ENCODE measurements at regions not wholly inside any gene's neighbourhood (a gene's known extent, or its start where the extent isn't known, plus 50 kb on each side); places are given as distances from the start of the nearest gene placed in this dataset.

DNA sequence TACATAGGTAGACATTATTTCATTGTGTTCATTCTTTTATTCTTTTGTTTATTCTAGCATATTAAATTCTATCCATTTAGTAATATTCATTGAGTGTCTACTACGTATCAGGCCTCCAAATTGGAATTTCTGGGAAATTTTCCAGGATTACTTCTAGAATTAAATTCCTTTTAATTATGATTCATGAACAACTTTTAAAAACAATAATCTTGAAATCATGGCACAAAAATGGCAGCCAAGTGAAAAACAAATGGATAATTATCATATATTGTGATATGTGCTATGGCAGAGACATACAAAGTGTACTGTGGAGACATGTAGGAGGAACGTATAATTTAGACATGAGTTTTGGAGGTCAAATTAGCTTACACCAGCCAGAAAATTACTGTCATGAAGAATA lies 868.5 kb downstream of the FAT4 start:
- Histone ChIP-seq H3K4me3 (no peak overlapping the region), H3K4me2 (ENCODE audit: control insufficient read depth, insufficient read depth) (no peak overlapping the region), H3K9ac (ENCODE audit: control insufficient read depth, insufficient read depth, low read length) (no peak overlapping the region), H3K27ac (ENCODE audit: control insufficient read depth, insufficient read depth) (no peak overlapping the region), H3K79me2 (ENCODE audit: control insufficient read depth, insufficient read depth, low read length) (no peaks in the 10 kb centered on the region), H3K4me1 (ENCODE audit: control insufficient read depth, insufficient read depth, low read length) (no peaks in the 10 kb centered on the region), H3K27me3 (replicated peaks in 1 of 2; ENCODE audit: control insufficient read depth in 2 of 2, insufficient read depth in 2 of 2, low read length in 1 of 2) (no peaks in the 10 kb centered on the region), H3K9me3 (replicated peaks; ENCODE audit: control insufficient read depth, insufficient read depth, low read length) (no peaks in the 10 kb centered on the region), H4K20me1 (ENCODE audit: control insufficient read depth, insufficient read depth) (no peaks in the 10 kb centered on the region), H2AFZ (ENCODE audit: control insufficient read depth, low read depth, low read length) (no peak overlapping the region), H3K36me3 (ENCODE audit: control insufficient read depth in 2 of 2, insufficient read depth in 2 of 2, low read length in 1 of 2) (no peaks in the 10 kb centered on the region)
- no TSS peak for BruUV-seq (replicated peaks)
- ChIA-PET CTCF (no interaction called here), RAD21 (ENCODE audit: unreplicated experiment) (no interaction called here), POLR2A (no interaction called here), SMC1A (ENCODE audit: uncharacterized antibody, unreplicated experiment) (no interaction called here)
- ATAC-seq (no peak), DNase-seq (ENCODE audit: low read depth, low spot score) (no peak), FAIRE-seq (no peak)
- in situ Hi-C loops (cut with MboI) (no loop called here), intact Hi-C loops (cut with micrococcal nuclease; ENCODE audit: unreplicated experiment) (no loop called here)
- TF ChIP-seq PML (IDR thresholded peaks at IDR 0.05; ENCODE audit: low read length), result no peak
- no peak for TF ChIP-seq YY1 (IDR thresholded peaks at IDR 0.05; ENCODE audit: low read depth, low read length)
- TF ChIP-seq, protein P1, sequence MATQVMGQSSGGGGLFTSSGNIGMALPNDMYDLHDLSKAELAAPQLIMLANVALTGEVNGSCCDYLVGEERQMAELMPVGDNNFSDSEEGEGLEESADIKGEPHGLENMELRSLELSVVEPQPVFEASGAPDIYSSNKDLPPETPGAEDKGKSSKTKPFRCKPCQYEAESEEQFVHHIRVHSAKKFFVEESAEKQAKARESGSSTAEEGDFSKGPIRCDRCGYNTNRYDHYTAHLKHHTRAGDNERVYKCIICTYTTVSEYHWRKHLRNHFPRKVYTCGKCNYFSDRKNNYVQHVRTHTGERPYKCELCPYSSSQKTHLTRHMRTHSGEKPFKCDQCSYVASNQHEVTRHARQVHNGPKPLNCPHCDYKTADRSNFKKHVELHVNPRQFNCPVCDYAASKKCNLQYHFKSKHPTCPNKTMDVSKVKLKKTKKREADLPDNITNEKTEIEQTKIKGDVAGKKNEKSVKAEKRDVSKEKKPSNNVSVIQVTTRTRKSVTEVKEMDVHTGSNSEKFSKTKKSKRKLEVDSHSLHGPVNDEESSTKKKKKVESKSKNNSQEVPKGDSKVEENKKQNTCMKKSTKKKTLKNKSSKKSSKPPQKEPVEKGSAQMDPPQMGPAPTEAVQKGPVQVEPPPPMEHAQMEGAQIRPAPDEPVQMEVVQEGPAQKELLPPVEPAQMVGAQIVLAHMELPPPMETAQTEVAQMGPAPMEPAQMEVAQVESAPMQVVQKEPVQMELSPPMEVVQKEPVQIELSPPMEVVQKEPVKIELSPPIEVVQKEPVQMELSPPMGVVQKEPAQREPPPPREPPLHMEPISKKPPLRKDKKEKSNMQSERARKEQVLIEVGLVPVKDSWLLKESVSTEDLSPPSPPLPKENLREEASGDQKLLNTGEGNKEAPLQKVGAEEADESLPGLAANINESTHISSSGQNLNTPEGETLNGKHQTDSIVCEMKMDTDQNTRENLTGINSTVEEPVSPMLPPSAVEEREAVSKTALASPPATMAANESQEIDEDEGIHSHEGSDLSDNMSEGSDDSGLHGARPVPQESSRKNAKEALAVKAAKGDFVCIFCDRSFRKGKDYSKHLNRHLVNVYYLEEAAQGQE (IDR thresholded peaks at IDR 0.05; ENCODE audit: low read depth, low read length), result no peak
- no peak for TF ChIP-seq SMC3 (IDR thresholded peaks at IDR 0.05; ENCODE audit: borderline replicate concordance, low read length)
- no peak for TF ChIP-seq ATF7 (IDR thresholded peaks at IDR 0.05; ENCODE audit: low read depth)
- TF ChIP-seq MYB (IDR thresholded peaks at IDR 0.05; ENCODE audit: borderline replicate concordance, low read depth, low read length), result no peak
- no peak for TF ChIP-seq SUPT20H (IDR thresholded peaks at IDR 0.05; ENCODE audit: borderline replicate concordance, control insufficient read depth, low read depth, low read length)
- TF ChIP-seq ZNF217 (IDR thresholded peaks at IDR 0.05), result no peak
- no peak for TF ChIP-seq BMI1 (IDR thresholded peaks at IDR 0.05; ENCODE audit: borderline replicate concordance)
- 7% methylated on average over 2 of the region's 2 CpGs for WGBS (ENCODE audit: insufficient coverage, insufficient replicate concordance, low lambda C conversion rate, missing lambda C conversion rate)
